Neuron (in vitro differentiated cells): ENCODE measurements at regions not wholly inside any gene's neighbourhood (a gene's known extent, or its start where the extent isn't known, plus 50 kb on each side); places are given as distances from the start of the nearest gene placed in this dataset.

Source experiments
- H2AFZ ChIP-seq: one replicate; pipeline ENCODE4 v1.6.1; 2013; ENCODE audit warnings: low read depth, mild to moderate bottlenecking, inconsistent platforms, low read length, moderate library complexity
- H3K27me3 ChIP-seq: one replicate; pipeline ENCODE4 v1.6.1; 2013; ENCODE audit warnings: low read length; ENCODE audit not compliant: insufficient read depth
- H3K36me3 ChIP-seq: one replicate; pipeline ENCODE4 v1.6.1; 2013; ENCODE audit warnings: low read length; ENCODE audit not compliant: insufficient read depth
- H3K4me1 ChIP-seq: one replicate; pipeline ENCODE4 v1.6.1; 2013; ENCODE audit warnings: low read length; ENCODE audit not compliant: insufficient read depth
- H3K4me3 ChIP-seq: 2 replicates; pipeline ENCODE4 v1.5.1; 2013; ENCODE audit warnings: mild to moderate bottlenecking, low read length, moderate library complexity
- H3K9me3 ChIP-seq: one replicate; pipeline ENCODE4 v1.6.1; 2013; ENCODE audit warnings: low read length

DNA sequence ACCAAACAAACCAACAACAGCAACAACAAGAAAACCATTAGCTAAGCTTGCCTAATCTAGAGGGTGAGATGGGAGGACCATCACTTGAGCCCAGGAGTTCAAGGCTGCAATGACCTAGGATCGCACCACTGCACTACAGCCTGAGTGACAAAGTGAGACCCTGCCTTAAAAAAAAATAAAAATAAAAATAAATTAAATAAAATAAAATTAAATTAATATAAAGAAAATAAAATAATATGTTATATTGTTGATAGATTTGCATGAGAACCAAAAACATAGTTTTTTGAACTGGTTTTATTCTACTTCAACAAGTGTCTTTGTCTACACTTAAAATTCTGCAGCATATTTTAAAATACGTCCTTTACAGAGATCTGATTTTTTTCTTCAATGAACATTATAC is 2683.1 kb downstream of the ARAP2 start:
- Histone ChIP-seq H3K36me3 (no peaks in the 10 kb centered on the region), H2AFZ (no peak overlapping the region), H3K4me1 (no peaks in the 10 kb centered on the region), H3K4me3 (no peak overlapping the region), H3K9me3 (no peaks in the 10 kb centered on the region), H3K27me3 (no peaks in the 10 kb centered on the region)

DNA sequence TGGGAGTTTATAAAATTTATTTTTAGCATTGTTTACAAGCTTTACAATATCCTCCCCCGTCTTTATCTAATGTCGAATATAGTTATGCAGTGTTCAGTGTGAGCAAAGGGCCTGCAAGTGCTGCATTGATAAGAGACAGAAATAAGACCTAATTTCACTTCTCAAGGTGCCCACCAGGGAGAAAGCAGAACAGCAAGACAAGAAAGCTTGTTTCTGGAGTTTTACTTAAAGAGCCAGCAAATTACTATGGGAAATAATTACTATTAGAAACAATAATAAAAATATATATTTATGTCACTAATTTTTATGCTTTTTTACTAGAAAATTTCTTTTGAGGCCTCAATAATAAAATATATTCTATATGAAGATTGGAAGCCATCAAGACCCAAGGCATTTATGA is 2677.7 kb downstream of the ARAP2 start:
- Histone ChIP-seq H3K27me3 (no peaks in the 10 kb centered on the region), H2AFZ (no peak overlapping the region), H3K4me1 (no peaks in the 10 kb centered on the region), H3K4me3 (no peak overlapping the region), H3K9me3 (no peaks in the 10 kb centered on the region), H3K36me3 (no peaks in the 10 kb centered on the region)

DNA sequence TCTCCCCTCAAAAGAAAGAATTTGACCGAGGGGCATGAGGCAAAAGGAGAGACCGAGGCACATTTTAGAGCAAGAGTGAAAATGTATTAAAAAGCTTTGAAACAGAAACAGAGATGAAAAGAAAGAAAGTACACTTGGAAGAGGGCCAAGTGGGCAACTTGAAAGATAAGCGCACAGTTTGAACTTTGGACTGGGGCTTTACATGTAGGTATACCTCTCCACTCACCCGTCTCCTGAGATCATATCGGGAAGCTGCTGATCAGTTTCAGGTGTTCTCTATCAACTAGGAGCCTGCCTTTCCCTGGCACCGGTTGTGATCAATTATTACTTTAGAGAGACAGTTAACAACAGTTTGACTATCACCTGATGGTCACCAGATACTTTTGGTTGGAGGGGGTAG is 2666.5 kb downstream of the ARAP2 start:
- Histone ChIP-seq H3K4me1 (no peaks in the 10 kb centered on the region), H3K9me3 (no peaks in the 10 kb centered on the region), H3K27me3 (no peaks in the 10 kb centered on the region), H3K36me3 (no peaks in the 10 kb centered on the region), H2AFZ (no peak overlapping the region), H3K4me3 (no peak overlapping the region)

GRCh38 chr4:33579951-33580350 is 2664.4 kb downstream of the ARAP2 start:
- Histone ChIP-seq H3K36me3 (no peaks in the 10 kb centered on the region), H3K9me3 (no peaks in the 10 kb centered on the region), H3K4me3 (no peak overlapping the region), H2AFZ (no peak overlapping the region), H3K4me1 (no peaks in the 10 kb centered on the region), H3K27me3 (no peaks in the 10 kb centered on the region)

DNA sequence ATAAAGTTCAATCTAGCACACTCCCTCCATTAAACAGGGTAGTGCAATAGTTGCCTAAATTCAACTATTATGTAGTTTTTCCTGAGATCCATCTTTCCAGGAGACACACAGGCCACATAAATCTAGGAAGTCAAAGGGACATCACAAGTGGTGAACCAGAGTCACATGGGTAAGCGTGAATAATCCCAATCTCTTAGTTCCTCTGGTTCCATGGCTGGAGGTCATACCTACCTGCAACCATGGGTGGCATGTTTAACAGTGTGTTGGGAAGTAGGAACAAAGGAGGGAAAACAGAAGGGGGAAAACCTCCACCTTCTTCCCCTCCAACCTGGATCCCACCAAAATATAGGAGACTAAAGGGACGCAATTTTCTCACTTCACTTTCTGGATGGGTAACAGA is 2651.6 kb downstream of the ARAP2 start:
- Histone ChIP-seq H3K4me1 (no peaks in the 10 kb centered on the region), H3K9me3 (peaks cover 4% of the 10 kb centered on the region), H2AFZ (no peak overlapping the region), H3K27me3 (no peaks in the 10 kb centered on the region), H3K4me3 (no peak overlapping the region), H3K36me3 (no peaks in the 10 kb centered on the region)

GRCh38 chr4:33606951-33607350 is 2637.4 kb downstream of the ARAP2 start:
- Histone ChIP-seq H3K4me1 (peaks cover under 1% of the 10 kb centered on the region), H2AFZ (no peak overlapping the region), H3K4me3 (no peak overlapping the region), H3K9me3 (no peaks in the 10 kb centered on the region), H3K27me3 (no peaks in the 10 kb centered on the region), H3K36me3 (no peaks in the 10 kb centered on the region)

GRCh38 chr4:33616121-33616520 is 2628.2 kb downstream of the ARAP2 start:
- no peaks in the 10 kb centered on the region for H3K9me3 ChIP-seq
- no peaks in the 10 kb centered on the region for H3K27me3 ChIP-seq
- no peak overlapping the region for H2AFZ ChIP-seq
- H3K4me3 ChIP-seq, result no peak overlapping the region
- peaks cover 6% of the 10 kb centered on the region for H3K4me1 ChIP-seq
- no peaks in the 10 kb centered on the region for H3K36me3 ChIP-seq

DNA sequence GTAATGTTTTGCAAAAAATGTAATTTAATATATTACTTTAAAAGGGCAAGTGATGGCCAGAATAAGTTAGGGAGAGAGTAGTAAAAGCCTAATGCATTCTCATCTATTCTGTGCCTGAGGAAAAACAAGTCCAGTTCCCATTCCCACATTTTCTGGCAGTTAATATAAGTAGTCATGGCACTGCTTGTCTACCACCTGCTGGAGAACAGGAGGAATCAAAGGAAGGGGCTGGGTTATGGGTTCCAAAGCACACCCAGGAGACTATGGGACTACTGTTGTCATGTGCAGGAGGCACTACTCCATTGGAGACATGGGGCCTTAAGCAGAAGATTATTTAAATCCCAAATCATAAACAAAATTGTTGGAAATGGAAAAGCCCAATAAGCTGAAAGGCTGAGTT is 2618.6 kb downstream of the ARAP2 start:
- Histone ChIP-seq H3K9me3 (no peaks in the 10 kb centered on the region), H3K36me3 (no peaks in the 10 kb centered on the region), H3K4me3 (no peak overlapping the region), H2AFZ (no peak overlapping the region), H3K4me1 (no peaks in the 10 kb centered on the region), H3K27me3 (no peaks in the 10 kb centered on the region)

DNA sequence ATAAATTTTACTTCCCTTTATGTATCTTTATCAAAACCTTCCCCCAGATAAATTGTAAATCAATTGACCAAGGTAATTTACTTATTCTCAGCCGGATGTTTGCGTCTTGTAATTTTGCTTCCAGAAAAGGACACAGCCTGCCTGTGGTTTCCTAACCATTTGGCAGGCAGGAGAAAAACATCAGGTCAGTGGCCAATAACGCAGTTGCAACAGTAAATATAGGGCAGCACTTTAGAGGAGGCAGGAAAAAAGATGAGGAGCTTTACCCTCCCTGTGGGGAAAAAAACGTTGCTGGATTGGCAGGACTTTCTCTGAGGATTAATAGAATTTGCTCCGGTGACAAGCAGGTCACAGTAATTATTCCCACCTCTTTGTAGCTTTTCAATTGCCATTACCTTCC is 2618.1 kb downstream of the ARAP2 start:
- Histone ChIP-seq H3K4me1 (no peaks in the 10 kb centered on the region), H3K9me3 (no peaks in the 10 kb centered on the region), H3K36me3 (no peaks in the 10 kb centered on the region), H2AFZ (no peak overlapping the region), H3K27me3 (no peaks in the 10 kb centered on the region), H3K4me3 (no peak overlapping the region)

GRCh38 chr4:33628296-33628695 is 2616.0 kb downstream of the ARAP2 start:
- Histone ChIP-seq H3K9me3 (no peaks in the 10 kb centered on the region), H3K4me1 (no peaks in the 10 kb centered on the region), H3K36me3 (no peaks in the 10 kb centered on the region), H3K4me3 (no peak overlapping the region), H3K27me3 (no peaks in the 10 kb centered on the region), H2AFZ (no peak overlapping the region)

- Histone ChIP-seq H3K9me3 (no peaks in the 10 kb centered on the region), H2AFZ (no peak overlapping the region), H3K4me3 (no peak overlapping the region), H3K27me3 (no peaks in the 10 kb centered on the region), H3K4me1 (no peaks in the 10 kb centered on the region), H3K36me3 (no peaks in the 10 kb centered on the region)
Measured at GRCh38 chr4:33649015-33649414, 2595.3 kb downstream of the ARAP2 start.

- H2AFZ ChIP-seq, result no peak overlapping the region
- H3K9me3 ChIP-seq, result no peaks in the 10 kb centered on the region
- H3K27me3 ChIP-seq, result no peaks in the 10 kb centered on the region
- H3K36me3 ChIP-seq, result no peaks in the 10 kb centered on the region
- no peaks in the 10 kb centered on the region for H3K4me1 ChIP-seq
- H3K4me3 ChIP-seq, result no peak overlapping the region
Measured at GRCh38 chr4:33649471-33649870, 2594.8 kb downstream of the ARAP2 start.

DNA sequence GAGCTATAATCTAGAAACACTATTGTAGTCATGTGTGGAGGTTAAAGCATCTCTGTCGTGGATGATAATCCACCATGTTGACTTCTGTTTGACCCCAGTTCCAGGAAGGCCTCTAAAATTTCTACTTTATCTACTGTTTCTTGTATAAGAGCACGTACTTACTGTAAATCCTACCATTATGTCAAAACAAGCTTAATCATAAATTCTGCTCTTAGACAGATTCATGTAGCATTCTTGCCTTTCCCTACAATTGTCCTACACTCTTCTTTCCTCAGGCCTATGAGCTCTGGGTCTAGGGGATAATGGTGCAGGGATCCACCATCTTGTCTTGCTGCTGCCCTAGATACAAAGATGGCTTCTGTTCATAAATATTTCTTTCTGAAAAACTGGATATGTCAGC is 2594.3 kb downstream of the ARAP2 start:
- no peak overlapping the region for H3K4me3 ChIP-seq
- H3K27me3 ChIP-seq, result no peaks in the 10 kb centered on the region
- H3K4me1 ChIP-seq, result no peaks in the 10 kb centered on the region
- no peaks in the 10 kb centered on the region for H3K36me3 ChIP-seq
- no peaks in the 10 kb centered on the region for H3K9me3 ChIP-seq
- H2AFZ ChIP-seq, result peak overlapping the region; percentile 23

GRCh38 chr4:33658971-33659370 is 2585.3 kb downstream of the ARAP2 start:
- peak overlapping the region; percentile 36 for H2AFZ ChIP-seq
- no peaks in the 10 kb centered on the region for H3K27me3 ChIP-seq
- H3K9me3 ChIP-seq, result no peaks in the 10 kb centered on the region
- H3K36me3 ChIP-seq, result no peaks in the 10 kb centered on the region
- no peaks in the 10 kb centered on the region for H3K4me1 ChIP-seq
- H3K4me3 ChIP-seq, result no peak overlapping the region
